ENCODE measurements at regions not wholly inside any gene's neighbourhood (a gene's known extent, or its start where the extent isn't known, plus 50 kb on each side); places are given as distances from the start of the nearest gene placed in this dataset.

DNA sequence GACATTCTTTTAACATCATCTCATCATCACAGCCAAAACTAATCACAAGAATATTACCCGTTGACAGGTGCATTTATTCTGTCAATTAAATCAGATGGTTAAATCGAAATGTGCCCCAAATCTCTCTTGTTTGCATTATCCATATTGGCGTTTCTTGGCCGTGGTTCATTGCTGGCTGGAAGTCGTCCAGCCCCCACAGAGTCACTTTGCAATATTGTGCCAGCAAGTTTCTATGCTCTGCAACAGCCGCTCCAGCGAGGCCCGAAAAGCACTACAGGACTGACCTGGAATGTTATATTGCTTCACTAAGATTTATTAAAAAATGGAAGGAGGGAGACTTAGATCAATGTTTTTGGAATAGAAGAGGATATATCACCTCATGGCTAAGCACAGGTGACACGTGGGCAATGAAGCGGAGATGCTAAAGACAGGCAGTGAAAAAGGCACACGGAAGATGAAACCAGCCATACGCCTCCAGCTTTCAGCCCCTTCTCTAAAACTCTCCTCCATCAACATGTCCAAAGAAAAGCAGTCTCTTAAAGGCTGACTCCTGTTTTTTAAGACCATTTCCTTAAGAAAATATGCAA is 176.8 kb upstream of the VRK2 start:
- TF ChIP-seq, protein P1, sequence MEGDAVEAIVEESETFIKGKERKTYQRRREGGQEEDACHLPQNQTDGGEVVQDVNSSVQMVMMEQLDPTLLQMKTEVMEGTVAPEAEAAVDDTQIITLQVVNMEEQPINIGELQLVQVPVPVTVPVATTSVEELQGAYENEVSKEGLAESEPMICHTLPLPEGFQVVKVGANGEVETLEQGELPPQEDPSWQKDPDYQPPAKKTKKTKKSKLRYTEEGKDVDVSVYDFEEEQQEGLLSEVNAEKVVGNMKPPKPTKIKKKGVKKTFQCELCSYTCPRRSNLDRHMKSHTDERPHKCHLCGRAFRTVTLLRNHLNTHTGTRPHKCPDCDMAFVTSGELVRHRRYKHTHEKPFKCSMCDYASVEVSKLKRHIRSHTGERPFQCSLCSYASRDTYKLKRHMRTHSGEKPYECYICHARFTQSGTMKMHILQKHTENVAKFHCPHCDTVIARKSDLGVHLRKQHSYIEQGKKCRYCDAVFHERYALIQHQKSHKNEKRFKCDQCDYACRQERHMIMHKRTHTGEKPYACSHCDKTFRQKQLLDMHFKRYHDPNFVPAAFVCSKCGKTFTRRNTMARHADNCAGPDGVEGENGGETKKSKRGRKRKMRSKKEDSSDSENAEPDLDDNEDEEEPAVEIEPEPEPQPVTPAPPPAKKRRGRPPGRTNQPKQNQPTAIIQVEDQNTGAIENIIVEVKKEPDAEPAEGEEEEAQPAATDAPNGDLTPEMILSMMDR (IDR thresholded peaks at IDR 0.05; ENCODE audit: extremely low read depth in 1 of 2, insufficient read depth in 1 of 2, low read depth in 1 of 2, low read length in 2 of 2), result no peak
- TF ChIP-seq POLR2A (IDR thresholded peaks at IDR 0.05; ENCODE audit: low read depth, low read length) (no peak), FOS (IDR thresholded peaks at IDR 0.05; ENCODE audit: borderline replicate concordance, insufficient read depth, low read length) (no peak)

Data from endothelial cell of umbilical vein (primary cell).